Activated CD4-positive, alpha-beta T cell treated with anti-CD3 and anti-CD28 coated beads, Interleukin-10, Interleukin-2, amounts not matched to agents 100 ng/mL and 50 ng/mL, durations not matched to agents 16 hours and 8 hours (primary cell): ENCODE measurements at regions not wholly inside any gene's neighbourhood (a gene's known extent, or its start where the extent isn't known, plus 50 kb on each side); places are given as distances from the start of the nearest gene placed in this dataset.

Source experiments
- DNase-seq: peaks from one replicate; pipeline ENCODE4 v3.0.0-alpha.2; 2020

DNA sequence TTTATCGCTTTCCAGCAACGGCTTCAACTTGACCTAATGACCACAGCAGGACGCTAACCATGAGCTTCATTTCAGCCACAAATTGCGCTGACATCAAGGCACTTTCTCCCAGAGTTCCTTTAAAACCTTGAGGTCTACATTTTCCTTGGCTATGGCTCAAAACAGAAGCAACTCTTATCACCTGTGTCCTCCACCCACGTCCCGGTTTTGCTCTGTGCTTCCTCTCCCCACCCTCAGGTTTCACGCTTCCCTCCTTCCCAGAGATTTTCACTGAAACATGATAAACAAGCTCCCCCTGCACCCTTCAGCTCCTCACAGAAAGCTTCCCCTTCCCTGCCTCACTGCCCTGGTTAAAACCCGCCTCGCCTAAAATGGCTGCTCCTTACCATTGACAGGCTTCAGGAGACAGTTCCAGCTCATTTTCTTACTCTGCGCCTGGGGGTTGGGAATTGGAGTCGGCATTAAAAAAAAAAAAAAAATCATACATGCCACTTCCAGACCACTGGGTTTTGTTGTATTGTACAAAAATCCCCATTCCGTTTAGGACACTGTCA, 229.5 kb downstream of the UBE3D start:
- DNase-seq, result no peak

DNA sequence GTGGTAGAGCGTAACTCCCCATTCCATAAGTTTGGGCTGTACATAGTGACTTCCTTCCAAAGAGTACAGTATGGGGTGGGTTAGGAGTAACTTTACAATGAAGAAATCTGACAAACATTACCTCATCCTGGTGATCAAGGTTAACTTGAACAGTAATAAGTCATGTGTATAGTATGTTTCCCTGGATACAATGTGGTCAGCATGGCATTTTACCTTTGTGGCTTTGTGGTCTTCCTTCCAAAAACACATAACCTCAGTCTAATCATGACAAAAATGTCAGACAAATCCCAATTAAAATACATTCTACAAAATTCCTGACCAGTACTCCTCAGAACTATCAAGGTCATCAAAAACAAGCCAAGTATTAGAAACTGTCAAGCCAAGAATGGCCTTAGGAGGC, 225.1 kb downstream of the UBE3D start:
- DNase-seq, result no peak

DNA sequence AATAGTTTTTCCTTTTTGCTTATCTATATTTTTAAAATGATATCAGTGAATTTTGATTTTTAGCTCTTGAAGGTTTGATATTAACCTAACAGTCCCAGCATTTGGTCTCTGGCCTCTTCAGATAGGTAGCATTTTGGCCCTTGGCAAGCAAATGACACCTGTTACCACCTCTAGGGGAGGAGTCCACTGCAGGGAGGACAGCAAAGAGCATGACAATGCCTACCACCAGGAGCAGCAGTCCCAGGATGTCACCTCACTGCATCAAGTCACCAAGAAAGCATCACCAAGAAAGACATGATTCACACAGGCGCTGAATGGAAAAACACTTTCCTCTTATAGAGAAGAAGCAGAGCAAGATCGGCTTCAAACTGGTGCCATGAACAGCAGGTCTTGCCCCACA, 224.3 kb downstream of the UBE3D start:
- no peak for DNase-seq
